Hematopoietic multipotent progenitor cell treated with erythropoietin and hydrocortisone succinate and interleukin-3 and kit ligand, for 8 days (in vitro differentiated cells): ENCODE measurements at regions not wholly inside any gene's neighbourhood (a gene's known extent, or its start where the extent isn't known, plus 50 kb on each side); places are given as distances from the start of the nearest gene placed in this dataset.
A peak's percentile ranks its signal among the peaks of the same experiment; 100 is the strongest.

Experiments
- DNase-seq: peaks from one replicate; pipeline ENCODE4 v3.0.0-alpha.2; 2015

DNA sequence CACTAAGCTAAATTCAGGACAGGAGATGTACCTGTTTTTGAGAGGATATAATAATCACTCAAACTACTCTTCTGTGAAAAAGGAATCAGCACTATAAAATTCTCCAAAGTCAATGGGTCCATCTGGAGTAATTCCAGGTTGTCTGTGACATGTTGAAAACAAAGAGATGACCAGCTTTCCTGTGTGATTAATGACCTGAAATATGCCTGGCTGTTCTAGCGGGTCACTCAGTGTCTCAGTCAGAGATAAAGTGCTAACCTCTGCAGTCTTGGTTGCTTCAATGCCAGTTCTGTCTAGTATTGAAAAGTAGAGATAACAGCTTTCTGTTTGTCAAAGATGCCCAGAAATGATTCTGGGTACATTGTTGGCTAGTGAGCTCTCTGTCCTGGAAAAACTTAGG is 722.6 kb upstream of the TENM4 start:
- no peak for DNase-seq

GRCh38 chr11:80163011-80163410 is 722.2 kb upstream of the TENM4 start:
- no peak for DNase-seq

DNA sequence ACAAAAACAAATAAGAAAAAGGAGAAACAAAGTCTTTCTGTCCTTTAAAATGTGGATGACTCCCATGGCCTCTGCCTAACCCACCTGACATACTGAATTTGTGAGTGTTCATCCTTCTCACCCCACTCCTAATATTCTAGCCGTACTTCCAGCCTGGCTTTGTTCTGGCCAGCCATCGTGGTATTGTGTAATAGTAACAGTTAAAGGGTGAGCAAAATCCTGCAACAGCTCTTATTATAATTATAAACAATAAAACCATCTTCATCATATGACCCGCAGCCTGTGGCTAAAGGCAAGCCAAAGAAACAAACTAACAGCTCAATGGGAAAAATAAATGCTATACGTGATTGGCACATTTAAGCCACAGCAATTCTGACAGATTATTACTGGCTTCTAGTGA is 721.6 kb upstream of the TENM4 start:
- no peak for DNase-seq

DNA sequence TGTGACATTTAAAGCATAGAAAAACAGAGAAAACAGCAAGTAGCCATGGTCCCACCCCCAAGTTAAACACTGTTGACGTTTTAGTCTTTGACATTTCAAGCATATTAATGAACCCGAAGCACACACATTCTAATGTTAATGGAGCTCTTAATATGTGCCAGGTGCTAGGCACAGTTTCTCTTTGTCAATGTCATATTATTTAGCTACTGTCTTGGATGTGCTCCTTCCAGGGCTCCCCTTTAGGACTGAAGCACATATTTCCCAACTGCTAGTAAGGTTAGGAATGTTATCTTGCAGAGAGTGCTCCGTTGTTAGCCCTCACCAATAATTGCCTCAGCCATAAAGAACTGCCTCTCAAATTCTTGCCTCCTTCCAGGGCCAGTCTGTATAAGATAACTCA is 716.6 kb upstream of the TENM4 start:
- no peak for DNase-seq

GRCh38 chr11:80156062-80156461 is 715.2 kb upstream of the TENM4 start:
- DNase-seq, result no peak

GRCh38 chr11:80155412-80156017 is 714.7 kb upstream of the TENM4 start:
- peak; percentile 36 for DNase-seq

- DNase-seq, result no peak
Observed at GRCh38 chr11:80146232-80146631, 705.4 kb upstream of the TENM4 start.

DNA sequence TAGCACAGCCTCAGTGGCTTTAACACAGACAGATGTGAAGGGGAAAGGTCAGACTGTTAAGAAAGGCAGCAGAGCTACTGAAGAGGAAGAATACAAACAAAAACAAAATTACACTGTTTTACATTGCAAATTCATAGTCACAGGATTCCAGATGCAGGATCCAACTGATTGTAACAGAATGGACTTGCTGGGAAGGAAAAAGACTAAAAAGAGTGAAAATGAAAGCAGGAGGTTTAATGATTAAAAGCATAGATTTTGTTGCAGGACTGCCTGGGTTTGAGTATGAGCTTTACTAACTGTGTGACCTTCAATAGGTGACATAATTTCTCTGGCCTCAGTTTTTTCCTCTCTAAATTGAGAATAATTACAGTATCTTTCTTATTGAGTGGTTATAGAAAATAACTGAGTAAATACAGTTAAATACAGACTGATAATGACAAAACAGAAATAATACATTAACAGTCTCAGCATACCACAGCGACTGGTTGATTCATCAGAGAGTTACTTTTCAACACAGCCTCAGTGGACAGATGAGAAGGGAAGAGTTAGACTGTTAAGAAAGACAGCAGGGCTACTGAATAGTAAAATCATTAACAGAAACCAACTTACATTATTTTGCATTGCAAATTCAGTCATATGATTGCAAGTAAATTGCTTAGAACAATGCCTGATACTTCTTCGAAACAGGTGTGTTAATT is 704.2 kb upstream of the TENM4 start:
- DNase-seq, result no peak

DNA sequence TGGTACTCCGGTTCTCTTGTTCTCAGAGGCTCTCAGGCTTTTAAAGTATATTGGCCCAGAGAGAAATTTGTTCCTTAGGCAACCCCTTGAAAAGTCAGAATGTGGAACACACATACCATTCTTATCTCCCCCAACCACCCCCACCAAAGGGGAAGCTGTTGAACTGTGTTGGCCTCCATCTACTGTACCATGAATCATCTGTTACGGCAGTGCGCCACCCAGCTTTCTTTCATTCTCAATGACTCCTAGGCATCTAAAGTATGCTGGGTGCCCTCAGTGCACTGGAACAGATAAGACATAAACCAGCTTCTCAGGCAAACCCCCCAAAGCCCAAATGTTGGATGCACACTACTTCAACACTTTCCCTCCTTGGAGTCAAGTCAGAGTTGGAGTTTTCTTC is 696.2 kb upstream of the TENM4 start:
- no peak for DNase-seq

GRCh38 chr11:80129396-80129795 is 688.6 kb upstream of the TENM4 start:
- no peak for DNase-seq

DNA sequence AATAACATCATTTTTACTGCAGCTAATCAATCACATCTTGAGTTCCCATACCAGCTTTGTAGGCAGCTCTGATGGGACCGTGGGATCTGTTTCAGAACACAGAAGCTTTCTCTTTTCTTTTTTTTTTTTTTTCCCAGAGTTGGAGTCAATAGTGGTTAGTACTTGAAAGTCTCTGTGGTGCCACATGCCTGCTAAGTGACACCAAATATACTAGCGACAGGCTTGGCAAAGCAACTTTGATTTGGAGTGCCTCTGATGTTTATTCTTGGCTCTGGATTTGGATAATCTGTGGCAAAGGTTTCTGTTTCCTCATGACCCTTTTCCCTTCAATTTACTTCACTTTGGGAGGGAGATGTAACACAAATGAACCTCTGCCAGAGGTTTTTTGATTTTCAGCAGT is 681.4 kb upstream of the TENM4 start:
- DNase-seq, result no peak

GRCh38 chr11:80118073-80118472 is 677.2 kb upstream of the TENM4 start:
- no peak for DNase-seq

DNA sequence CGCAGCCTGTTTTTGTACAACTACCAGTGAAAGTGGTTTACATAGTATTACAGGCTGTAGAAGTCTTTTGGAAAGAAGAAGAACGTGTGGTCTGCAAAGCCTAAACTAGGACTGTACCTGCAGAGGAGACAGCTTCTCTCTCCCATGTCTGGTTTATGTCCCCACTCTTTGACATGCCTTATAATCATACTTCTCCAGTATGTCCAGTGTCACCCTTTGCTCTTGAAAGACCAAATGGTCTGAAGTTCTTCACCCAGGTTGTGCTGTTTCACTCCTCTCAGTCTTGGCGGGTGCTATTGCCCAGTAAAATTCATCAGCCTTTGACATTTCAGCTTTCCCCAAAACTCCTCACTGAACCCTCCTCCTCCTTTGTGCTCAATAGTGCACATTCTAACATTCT is 676.0 kb upstream of the TENM4 start:
- no peak for DNase-seq

GRCh38 chr11:80109652-80110051 is 668.8 kb upstream of the TENM4 start:
- no peak for DNase-seq

DNA sequence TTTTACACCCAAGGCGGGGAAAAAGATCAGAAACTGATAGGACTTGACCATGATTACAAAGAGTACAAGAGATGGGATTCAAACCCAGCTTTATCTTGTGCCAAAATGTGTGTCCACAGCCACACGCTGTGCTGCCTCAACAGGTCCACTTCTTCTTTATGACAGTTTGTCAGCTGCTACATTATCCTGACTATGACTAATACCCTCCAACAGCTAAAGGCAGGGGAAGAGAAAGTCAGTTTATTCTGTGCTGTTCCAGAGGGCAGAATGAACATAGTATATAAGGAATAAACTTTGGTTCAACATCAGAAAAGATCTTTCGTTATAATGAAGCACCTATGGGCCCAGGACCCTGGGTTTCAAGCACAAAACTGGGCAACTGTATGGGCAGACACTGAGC is 668.2 kb upstream of the TENM4 start:
- no peak for DNase-seq

GRCh38 chr11:80107415-80107814 is 666.6 kb upstream of the TENM4 start:
- DNase-seq, result no peak

- no peak for DNase-seq
Observed at GRCh38 chr11:80104191-80104590, 663.4 kb upstream of the TENM4 start.

GRCh38 chr11:80103142-80103859 is 662.5 kb upstream of the TENM4 start:
- no peak for DNase-seq

- no peak for DNase-seq
Observed at GRCh38 chr11:80097146-80097545, 656.3 kb upstream of the TENM4 start.

GRCh38 chr11:80096736-80097135 is 655.9 kb upstream of the TENM4 start:
- no peak for DNase-seq

GRCh38 chr11:80086496-80087055 is 645.7 kb upstream of the TENM4 start:
- DNase-seq, result no peak

GRCh38 chr11:80085563-80085962 is 644.7 kb upstream of the TENM4 start:
- DNase-seq, result no peak

GRCh38 chr11:80084608-80085007 is 643.8 kb upstream of the TENM4 start:
- no peak for DNase-seq

DNA sequence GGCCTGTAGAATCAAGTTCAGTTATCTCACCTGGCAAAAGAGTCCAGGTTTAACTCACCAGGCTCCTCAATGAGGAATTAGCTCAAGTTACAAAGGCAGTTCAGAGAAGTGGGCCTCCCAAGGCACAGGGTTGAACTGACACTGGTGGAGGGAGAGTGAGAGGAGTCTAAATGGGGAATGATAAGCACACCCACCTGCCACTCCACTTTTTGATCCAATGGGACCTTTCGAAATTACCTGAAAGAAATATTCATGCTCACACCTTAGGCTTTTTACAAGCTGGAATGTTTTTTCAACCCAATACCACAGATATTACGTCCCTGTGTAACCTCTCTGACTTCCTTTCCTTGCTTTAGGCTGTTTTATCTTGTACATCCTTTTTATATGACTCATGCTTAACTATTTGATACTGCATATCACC is 642.7 kb upstream of the TENM4 start:
- DNase-seq, result no peak
